ENCODE measurements at regions not wholly inside any gene's neighbourhood (a gene's known extent, or its start where the extent isn't known, plus 50 kb on each side); places are given as distances from the start of the nearest gene placed in this dataset.

GRCh38 chr15:60091157-60091556 is 87.0 kb downstream of the FOXB1 start:
- H3K36me3 Mint-ChIP-seq, result no peaks in the 10 kb centered on the region
- H3K36me3 ChIP-seq (ENCODE audit: control insufficient read depth in 2 of 3, insufficient read depth in 3 of 3, low read length in 3 of 3), result no peaks in the 10 kb centered on the region
- peak overlapping the region in 1 of 9 donors; percentile 13 for H3K27ac Mint-ChIP-seq
- peaks cover 0 to 38% (median 10%) of the 10 kb centered on the region in 5 donors for H3K27me3 Mint-ChIP-seq
- CTCF ChIA-PET, result no interaction called here
- peaks cover 0 to 4% (median 0%) of the 10 kb centered on the region in 7 donors for H3K4me1 Mint-ChIP-seq
- H3K9me3 Mint-ChIP-seq, result peaks cover 0 to 2% (median 0%) of the 10 kb centered on the region in 11 donors
- no peaks in the 10 kb centered on the region for H3K4me1 ChIP-seq (ENCODE audit: control insufficient read depth in 2 of 2, insufficient read depth in 2 of 2, low read length in 2 of 2)
- POLR2A ChIA-PET, result interaction anchor here (0.6 kb wide), 1 partner anchor 877 kb away, joined by 3 read pairs; no protein-coding TSS in a partner anchor
- intact Hi-C loops (cut with micrococcal nuclease), result no loop called here
- no peak overlapping the region for H3K4me3 ChIP-seq (ENCODE audit: low read length)
- no peaks in the 10 kb centered on the region for H3K9me3 ChIP-seq (ENCODE audit: control insufficient read depth in 2 of 3, low read length in 3 of 3)
- no peak for ATAC-seq
- no peak overlapping the region for H3K27ac ChIP-seq (ENCODE audit: low read depth, low read length)
- no peak for DNase-seq
- H3K4me3 Mint-ChIP-seq, result no peak overlapping the region
- no peaks in the 10 kb centered on the region for H3K27me3 ChIP-seq (ENCODE audit: control insufficient read depth in 2 of 2, insufficient read depth in 2 of 2, low read length in 2 of 2)

GRCh38 chr15:60091911-60092310 is 87.8 kb downstream of the FOXB1 start:
- Histone ChIP-seq H3K36me3 (ENCODE audit: control insufficient read depth in 2 of 3, insufficient read depth in 3 of 3, low read length in 3 of 3) (no peaks in the 10 kb centered on the region), H3K4me1 (ENCODE audit: control insufficient read depth in 2 of 2, insufficient read depth in 2 of 2, low read length in 2 of 2) (no peaks in the 10 kb centered on the region), H3K27ac (ENCODE audit: low read depth, low read length) (no peak overlapping the region), H3K4me3 (ENCODE audit: low read length) (no peak overlapping the region), H3K9me3 (ENCODE audit: control insufficient read depth in 2 of 3, low read length in 3 of 3) (no peaks in the 10 kb centered on the region), H3K27me3 (ENCODE audit: control insufficient read depth in 2 of 2, insufficient read depth in 2 of 2, low read length in 2 of 2) (no peaks in the 10 kb centered on the region)
- Mint-ChIP-seq H3K9me3 (peaks cover 0 to 6% (median 0%) of the 10 kb centered on the region in 11 donors), H3K4me1 (peaks cover 0 to 4% (median 0%) of the 10 kb centered on the region in 7 donors), H3K27ac (peak overlapping the region in 1 of 9 donors; percentile 13), H3K4me3 (no peak overlapping the region), H3K36me3 (no peaks in the 10 kb centered on the region), H3K27me3 (peaks cover 0 to 36% (median 10%) of the 10 kb centered on the region in 5 donors)
- ChIA-PET CTCF (no interaction called here), POLR2A (no interaction called here)
- DNase-seq (no peak), ATAC-seq (no peak)
- intact Hi-C loops (cut with micrococcal nuclease), result no loop called here

- H3K4me3 ChIP-seq (ENCODE audit: low read length), result no peak overlapping the region
- no peaks in the 10 kb centered on the region for H3K4me1 ChIP-seq (ENCODE audit: control insufficient read depth in 2 of 2, insufficient read depth in 2 of 2, low read length in 2 of 2)
- no peaks in the 10 kb centered on the region for H3K9me3 ChIP-seq (ENCODE audit: control insufficient read depth in 2 of 3, low read length in 3 of 3)
- Mint-ChIP-seq H3K4me3 (no peak overlapping the region), H3K27me3 (peaks cover 0 to 33% (median 7%) of the 10 kb centered on the region in 5 donors), H3K36me3 (peaks cover 0 to 1% (median 0%) of the 10 kb centered on the region in 5 donors), H3K4me1 (peaks cover 0 to 3% (median 0%) of the 10 kb centered on the region in 7 donors), H3K27ac (peak overlapping the region in 1 of 9 donors; percentile 9), H3K9me3 (peaks cover 0 to 8% (median 2%) of the 10 kb centered on the region in 11 donors)
- H3K36me3 ChIP-seq (ENCODE audit: control insufficient read depth in 2 of 3, insufficient read depth in 3 of 3, low read length in 3 of 3), result no peaks in the 10 kb centered on the region
- no peak overlapping the region for H3K27ac ChIP-seq (ENCODE audit: low read depth, low read length)
- ATAC-seq, result no peak
- intact Hi-C loops (cut with micrococcal nuclease), result no loop called here
- CTCF ChIA-PET, result no interaction called here
- H3K27me3 ChIP-seq (ENCODE audit: control insufficient read depth in 2 of 2, insufficient read depth in 2 of 2, low read length in 2 of 2), result no peaks in the 10 kb centered on the region
- no peak for DNase-seq
- POLR2A ChIA-PET, result interaction anchor here (0.6 kb wide), 1 partner anchor 46 kb away, joined by 3 read pairs; no protein-coding TSS in a partner anchor
Measured at GRCh38 chr15:60093273-60094067, 89.4 kb downstream of the FOXB1 start.

GRCh38 chr15:60095711-60096110 is 91.6 kb downstream of the FOXB1 start:
- no peak for DNase-seq
- Mint-ChIP-seq H3K4me3 (no peak overlapping the region), H3K27ac (no peak overlapping the region), H3K4me1 (peaks cover 0 to 6% (median 0%) of the 10 kb centered on the region in 7 donors), H3K9me3 (peaks cover 0 to 8% (median 2%) of the 10 kb centered on the region in 11 donors), H3K27me3 (peaks cover 0 to 31% (median 5%) of the 10 kb centered on the region in 5 donors), H3K36me3 (peaks cover 0 to 1% (median 0%) of the 10 kb centered on the region in 5 donors)
- Histone ChIP-seq H3K27ac (ENCODE audit: low read depth, low read length) (no peak overlapping the region), H3K27me3 (ENCODE audit: control insufficient read depth in 2 of 2, insufficient read depth in 2 of 2, low read length in 2 of 2) (no peaks in the 10 kb centered on the region), H3K36me3 (ENCODE audit: control insufficient read depth in 2 of 3, insufficient read depth in 3 of 3, low read length in 3 of 3) (no peaks in the 10 kb centered on the region), H3K9me3 (ENCODE audit: control insufficient read depth in 2 of 3, low read length in 3 of 3) (no peaks in the 10 kb centered on the region), H3K4me1 (ENCODE audit: control insufficient read depth in 2 of 2, insufficient read depth in 2 of 2, low read length in 2 of 2) (no peaks in the 10 kb centered on the region), H3K4me3 (ENCODE audit: low read length) (no peak overlapping the region)
- POLR2A ChIA-PET, result no interaction called here
- CTCF ChIA-PET, result no interaction called here
- ATAC-seq, result no peak
- intact Hi-C loops (cut with micrococcal nuclease), result no loop called here

GRCh38 chr15:60096157-60096556 is 92.0 kb downstream of the FOXB1 start:
- no peaks in the 10 kb centered on the region for H3K4me1 ChIP-seq (ENCODE audit: control insufficient read depth in 2 of 2, insufficient read depth in 2 of 2, low read length in 2 of 2)
- H3K4me1 Mint-ChIP-seq, result peaks cover 0 to 6% (median 0%) of the 10 kb centered on the region in 7 donors
- POLR2A ChIA-PET, result no interaction called here
- H3K4me3 Mint-ChIP-seq, result no peak overlapping the region
- no peaks in the 10 kb centered on the region for H3K9me3 ChIP-seq (ENCODE audit: control insufficient read depth in 2 of 3, low read length in 3 of 3)
- ATAC-seq (no peak), DNase-seq (no peak)
- H3K4me3 ChIP-seq (ENCODE audit: low read length), result no peak overlapping the region
- peaks cover 0 to 1% (median 0%) of the 10 kb centered on the region in 5 donors for H3K36me3 Mint-ChIP-seq
- H3K9me3 Mint-ChIP-seq, result peaks cover 0 to 8% (median 2%) of the 10 kb centered on the region in 11 donors
- peaks cover 0 to 29% (median 5%) of the 10 kb centered on the region in 5 donors for H3K27me3 Mint-ChIP-seq
- no peaks in the 10 kb centered on the region for H3K36me3 ChIP-seq (ENCODE audit: control insufficient read depth in 2 of 3, insufficient read depth in 3 of 3, low read length in 3 of 3)
- no peaks in the 10 kb centered on the region for H3K27me3 ChIP-seq (ENCODE audit: control insufficient read depth in 2 of 2, insufficient read depth in 2 of 2, low read length in 2 of 2)
- H3K27ac Mint-ChIP-seq, result no peak overlapping the region
- H3K27ac ChIP-seq (ENCODE audit: low read depth, low read length), result no peak overlapping the region
- intact Hi-C loops (cut with micrococcal nuclease), result no loop called here
- CTCF ChIA-PET, result interaction anchor here (0.7 kb wide), 1 partner anchor 46 kb away, joined by 3 read pairs; no protein-coding TSS in a partner anchor

- no peak overlapping the region for H3K27ac Mint-ChIP-seq
- no peak overlapping the region for H3K27ac ChIP-seq (ENCODE audit: low read depth, low read length)
- ATAC-seq (no peak), DNase-seq (no peak)
- H3K4me1 ChIP-seq (ENCODE audit: control insufficient read depth in 2 of 2, insufficient read depth in 2 of 2, low read length in 2 of 2), result no peaks in the 10 kb centered on the region
- H3K27me3 Mint-ChIP-seq, result peaks cover 0 to 17% (median 11%) of the 10 kb centered on the region in 5 donors
- H3K4me3 ChIP-seq (ENCODE audit: low read length), result no peak overlapping the region
- no peaks in the 10 kb centered on the region for H3K27me3 ChIP-seq (ENCODE audit: control insufficient read depth in 2 of 2, insufficient read depth in 2 of 2, low read length in 2 of 2)
- H3K36me3 ChIP-seq (ENCODE audit: control insufficient read depth in 2 of 3, insufficient read depth in 3 of 3, low read length in 3 of 3), result no peaks in the 10 kb centered on the region
- peaks cover 0 to 6% (median 0%) of the 10 kb centered on the region in 7 donors for H3K4me1 Mint-ChIP-seq
- no peak overlapping the region for H3K4me3 Mint-ChIP-seq
- peaks cover 0 to 5% (median 0%) of the 10 kb centered on the region in 5 donors for H3K36me3 Mint-ChIP-seq
- intact Hi-C loops (cut with micrococcal nuclease), result no loop called here
- POLR2A ChIA-PET, result no interaction called here
- CTCF ChIA-PET, result no interaction called here
- no peaks in the 10 kb centered on the region for H3K9me3 ChIP-seq (ENCODE audit: control insufficient read depth in 2 of 3, low read length in 3 of 3)
- H3K9me3 Mint-ChIP-seq, result peaks cover 0 to 15% (median 1%) of the 10 kb centered on the region in 11 donors
Measured at GRCh38 chr15:60101416-60101815, 97.3 kb downstream of the FOXB1 start.
